Left renal pelvis (tissue), 4 donors: ENCODE measurements at regions not wholly inside any gene's neighbourhood (a gene's known extent, or its start where the extent isn't known, plus 50 kb on each side); places are given as distances from the start of the nearest gene placed in this dataset.

Experiments used
- DNase-seq, 4 donors: peaks; one replicate each; pipeline ENCODE4 v3.0.0-alpha.2; 2013; ENCODE audit warnings: low read depth in 4 of 4, low spot score in 3 of 4

DNA sequence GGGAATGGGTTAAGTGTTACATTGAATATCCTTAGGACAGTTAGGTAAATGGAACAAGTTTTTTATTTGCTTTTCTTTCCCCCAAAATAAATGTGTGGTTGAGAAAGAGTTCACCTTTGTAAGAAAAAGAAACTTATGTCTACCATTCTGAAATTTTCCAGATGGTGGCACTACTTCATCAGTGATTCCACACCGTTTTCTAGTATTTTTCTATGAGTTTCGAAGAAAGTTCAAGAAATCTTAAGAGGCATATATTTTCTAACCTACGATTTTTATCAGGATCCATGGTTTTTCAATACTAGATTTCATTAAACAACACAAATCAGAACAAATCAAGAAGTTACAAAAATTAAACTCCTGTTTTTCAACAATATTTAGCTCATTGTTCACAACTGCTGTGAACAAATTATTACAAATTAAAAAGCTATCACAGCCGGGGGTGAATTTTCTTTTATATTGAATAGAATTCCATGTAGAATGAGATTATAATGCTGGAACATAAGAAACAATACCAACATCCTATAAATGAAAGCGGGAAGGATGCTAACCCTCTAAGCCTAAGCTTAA is 163.1 kb upstream of the NPVF start:
- DNase-seq = no peak

DNA sequence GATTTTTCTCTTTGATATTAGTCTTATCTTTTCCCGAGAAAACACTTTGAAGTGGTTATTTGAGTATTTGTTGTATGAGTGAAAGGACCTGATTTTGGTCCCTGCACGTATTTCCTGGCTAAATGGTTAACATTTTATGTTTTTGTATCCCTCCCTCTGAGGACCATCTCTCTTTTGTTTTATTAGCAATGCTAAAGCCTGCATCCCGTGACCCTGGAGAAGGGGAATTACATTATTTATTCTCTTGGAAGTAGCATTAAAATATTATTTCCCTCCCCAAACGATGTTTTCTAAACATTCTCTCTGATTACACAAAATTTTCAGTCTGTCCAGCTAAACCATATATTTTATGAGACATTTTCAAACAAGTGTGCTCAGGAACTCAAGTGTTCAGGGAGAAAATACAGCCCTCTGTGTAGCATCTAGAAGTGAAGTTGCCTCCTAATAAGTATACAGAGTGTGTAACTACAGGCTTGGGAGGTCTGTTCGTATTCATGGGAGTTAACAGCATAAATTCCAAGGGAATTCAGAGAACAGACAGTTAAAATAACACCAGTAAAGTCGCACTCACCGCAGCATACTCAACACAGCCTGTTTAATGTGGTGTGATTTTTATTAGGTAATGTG is 163.8 kb upstream of the NPVF start:
- DNase-seq = no peak

DNA sequence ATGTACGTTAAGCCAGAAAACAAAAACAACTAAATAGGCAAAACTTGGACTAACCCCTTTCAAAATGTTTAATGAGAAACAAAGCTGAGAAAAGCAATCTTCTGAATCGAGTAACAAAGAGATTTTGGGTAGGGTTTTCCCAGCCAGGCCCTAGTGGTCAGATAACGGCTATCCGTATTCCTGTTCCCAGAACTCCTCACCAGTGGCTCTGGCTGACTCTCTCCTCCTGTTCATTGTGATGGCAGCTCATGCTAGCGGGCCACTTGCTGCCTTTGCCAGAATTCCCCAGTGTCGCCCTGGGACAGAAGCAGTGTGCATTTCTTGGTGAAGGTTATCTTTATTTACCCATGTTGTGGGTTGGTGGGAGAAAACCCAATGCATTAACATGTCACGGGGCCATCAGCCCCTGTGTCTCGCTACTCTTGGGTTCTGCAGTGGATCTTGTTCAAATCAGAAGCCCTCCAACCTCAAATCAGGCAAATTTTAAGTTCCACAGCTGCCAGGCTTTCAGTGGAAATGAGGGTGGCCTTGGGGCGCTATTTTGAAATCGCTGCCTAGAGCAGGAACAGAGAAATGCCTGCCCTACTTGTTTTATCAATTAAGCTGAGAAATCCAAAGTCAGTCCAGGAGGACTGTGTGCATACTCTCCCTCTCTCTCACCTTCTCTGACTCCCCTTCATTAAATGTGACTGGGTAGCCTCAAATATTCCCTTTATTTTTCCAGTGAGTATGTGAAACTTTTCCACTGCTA is 164.5 kb upstream of the NPVF start:
- DNase-seq = no peak

DNA sequence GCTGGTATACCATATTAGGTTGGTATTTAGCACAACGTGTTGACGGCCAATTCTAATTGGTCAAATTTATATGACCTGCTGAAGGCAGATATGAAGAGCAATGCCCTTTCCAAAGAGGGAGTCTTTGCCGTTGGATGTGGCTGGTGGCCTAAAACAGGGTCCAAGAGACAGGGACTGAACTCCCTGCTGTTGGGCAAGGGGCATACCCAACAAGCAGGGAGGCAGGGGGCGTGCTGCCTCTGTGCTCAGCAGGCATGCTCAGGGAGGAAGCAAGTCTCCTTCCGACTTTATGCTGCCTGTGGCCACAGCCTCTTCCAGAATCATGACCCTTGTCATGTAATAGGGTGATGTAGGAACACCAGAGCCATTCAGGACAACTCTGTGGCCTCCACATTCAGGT is 167.7 kb upstream of the NPVF start:
- no peak for DNase-seq

DNA sequence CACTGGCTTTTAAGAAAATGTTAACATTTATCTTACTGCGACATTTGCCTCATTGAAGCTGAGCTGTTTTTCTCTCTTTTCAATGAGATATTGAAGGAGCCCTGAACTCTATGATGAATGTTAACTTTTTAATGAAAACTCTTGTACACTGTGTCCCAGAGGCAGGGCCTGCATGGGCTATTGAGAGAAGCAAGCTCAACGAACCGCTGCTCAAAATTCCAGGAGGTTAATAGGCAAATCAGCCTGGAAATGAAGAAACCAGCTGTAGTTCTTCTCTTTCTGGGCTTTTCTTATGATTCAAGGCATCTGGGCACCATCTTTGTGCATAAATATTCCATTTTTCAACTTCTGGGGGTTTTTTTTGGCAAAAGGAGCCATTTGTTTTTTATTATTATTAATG is 168.4 kb upstream of the NPVF start:
- no peak for DNase-seq

DNA sequence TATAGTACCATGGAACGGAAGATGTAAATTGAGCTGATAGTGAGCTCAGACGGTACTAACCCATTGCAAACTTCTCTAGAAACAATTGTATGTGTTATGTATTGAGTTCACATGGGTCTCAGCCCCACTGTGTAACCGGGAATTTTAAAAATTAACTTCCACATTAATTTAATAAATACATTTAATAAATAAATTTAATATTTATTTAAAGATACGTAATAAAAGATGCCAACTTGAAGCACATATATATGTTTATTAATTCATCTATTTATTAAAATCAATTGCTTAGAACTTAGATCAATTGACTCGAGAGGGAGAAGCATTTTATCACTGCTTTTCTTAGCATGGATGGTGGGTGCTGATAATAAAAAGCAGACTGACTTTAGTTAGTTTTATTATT is 170.1 kb upstream of the NPVF start:
- DNase-seq = no peak

DNA sequence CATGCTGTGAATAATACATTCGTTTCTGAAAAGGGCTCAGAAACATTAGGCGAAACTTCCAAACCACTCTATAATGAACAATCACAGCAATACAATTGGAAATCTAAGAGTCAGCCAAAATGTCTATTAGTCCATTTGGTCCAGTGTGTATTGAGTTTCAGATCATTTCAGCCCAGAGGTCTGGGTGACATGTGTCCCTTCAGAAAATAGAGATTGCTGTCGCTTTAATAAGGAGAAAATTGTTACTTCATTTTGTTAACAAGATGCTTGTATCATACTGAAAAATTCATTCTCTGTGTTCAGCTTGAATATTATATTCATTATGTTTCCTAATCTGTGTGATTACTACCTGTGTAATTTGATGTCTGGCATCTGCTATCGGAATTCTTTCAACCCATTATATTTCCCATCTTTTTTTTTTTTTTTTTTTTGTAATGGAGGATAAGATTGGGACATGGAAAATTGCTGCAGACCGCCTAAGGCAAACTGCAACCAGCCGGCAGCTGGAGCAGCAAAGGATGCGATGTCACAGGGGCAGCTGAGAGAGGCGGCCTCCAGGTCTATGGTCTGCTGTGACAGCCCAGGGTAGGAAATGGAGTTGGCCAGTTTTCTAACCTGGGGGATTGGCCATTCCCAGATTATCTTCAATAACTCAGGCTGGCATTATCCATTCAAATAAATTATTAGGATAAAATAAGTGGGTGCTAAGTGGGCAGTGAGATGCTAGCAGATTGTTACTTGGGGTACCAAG is 170.9 kb upstream of the NPVF start:
- no peak for DNase-seq

DNA sequence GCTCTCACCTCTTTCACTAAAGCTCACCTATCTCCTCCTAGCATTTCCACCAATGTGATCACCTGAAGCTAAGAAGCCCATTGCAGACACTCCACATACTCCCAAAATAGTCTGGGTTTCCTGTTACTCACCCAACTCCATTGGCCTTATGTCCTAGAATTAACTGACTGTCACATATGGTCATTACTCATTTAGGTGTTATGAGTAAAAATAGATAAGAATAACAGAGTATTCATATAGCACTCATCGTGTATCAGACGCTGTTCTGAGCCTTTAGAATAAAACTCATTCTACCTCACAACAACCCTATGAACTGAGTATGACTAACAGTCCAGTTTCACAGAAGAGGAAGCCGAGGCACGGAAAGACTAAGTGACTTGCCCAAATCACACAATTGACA is 174.2 kb upstream of the NPVF start:
- DNase-seq = no peak

DNA sequence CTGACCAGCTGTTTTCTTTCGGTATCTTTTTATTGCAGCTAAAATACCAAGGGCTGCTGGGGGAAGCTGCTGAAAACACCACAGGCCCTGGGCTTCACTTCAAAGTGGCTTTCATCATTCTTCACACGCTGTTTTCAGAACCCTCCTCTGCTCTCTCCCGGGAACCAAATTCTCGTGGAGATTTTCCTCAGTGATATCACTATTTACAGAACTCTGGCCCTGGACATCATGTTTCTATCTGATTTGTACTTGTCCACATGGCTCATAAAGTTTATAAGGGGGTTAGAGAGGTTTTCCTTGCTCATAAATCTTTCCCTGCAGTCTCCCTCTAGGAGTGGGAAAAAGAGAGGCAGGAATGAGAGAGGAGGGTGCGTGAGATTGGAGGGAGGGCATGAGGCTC is 177.4 kb upstream of the NPVF start:
- DNase-seq = peak; percentile 73 to 91 (median 74)

DNA sequence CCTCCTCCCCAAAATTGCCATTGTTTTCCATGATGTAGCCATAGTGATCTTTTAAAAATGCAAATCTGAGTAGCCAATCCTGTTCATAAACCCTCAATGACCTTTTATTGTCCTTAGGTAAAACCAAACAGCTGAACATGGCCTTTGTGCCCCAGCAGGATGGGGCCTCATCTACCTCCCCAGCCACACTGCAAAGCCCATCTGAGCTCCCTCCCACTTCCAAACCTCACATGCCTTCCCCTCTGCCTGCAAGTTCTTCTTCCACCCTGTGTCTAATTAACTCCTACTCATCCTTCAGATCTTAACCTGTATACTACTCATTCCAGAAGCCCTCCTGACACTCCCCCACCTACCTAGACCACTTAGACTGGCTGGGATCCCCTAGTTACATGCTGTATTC is 178.8 kb upstream of the NPVF start:
- no peak for DNase-seq

DNA sequence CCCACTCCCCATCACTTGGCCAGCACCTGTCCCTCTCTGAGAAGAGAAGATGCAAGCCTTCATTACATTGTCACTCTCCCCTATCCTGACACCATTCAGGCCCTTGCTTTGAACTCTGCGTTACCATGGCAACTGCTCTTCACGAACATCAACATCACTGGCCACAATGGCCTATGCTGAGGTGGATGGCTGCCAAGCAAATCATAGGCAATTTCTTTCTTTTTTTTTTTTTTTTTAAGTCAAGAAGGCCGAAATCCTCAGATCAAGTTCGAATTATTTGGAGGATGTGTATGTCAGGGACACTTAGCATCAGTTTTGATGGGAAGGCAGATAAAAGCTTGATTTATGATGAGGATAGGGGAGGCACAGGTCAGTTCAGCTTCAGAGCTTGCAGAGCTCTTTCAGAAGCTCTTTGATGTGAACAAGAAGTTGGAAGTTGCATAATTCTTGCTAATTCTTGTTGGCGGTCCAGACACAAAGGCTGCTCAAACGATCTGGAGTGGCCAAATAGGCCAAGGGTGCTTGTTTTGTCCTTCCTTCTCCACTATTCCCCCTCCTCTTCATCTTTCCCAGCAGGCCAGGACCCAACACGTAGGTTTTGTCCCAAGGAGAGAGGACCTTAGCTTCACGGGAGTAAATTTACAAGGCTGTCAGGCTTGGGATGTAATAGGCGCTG is 179.9 kb upstream of the NPVF start:
- DNase-seq = peak in 3 of 4 donors; percentile 59 to 73 (median 71)

DNA sequence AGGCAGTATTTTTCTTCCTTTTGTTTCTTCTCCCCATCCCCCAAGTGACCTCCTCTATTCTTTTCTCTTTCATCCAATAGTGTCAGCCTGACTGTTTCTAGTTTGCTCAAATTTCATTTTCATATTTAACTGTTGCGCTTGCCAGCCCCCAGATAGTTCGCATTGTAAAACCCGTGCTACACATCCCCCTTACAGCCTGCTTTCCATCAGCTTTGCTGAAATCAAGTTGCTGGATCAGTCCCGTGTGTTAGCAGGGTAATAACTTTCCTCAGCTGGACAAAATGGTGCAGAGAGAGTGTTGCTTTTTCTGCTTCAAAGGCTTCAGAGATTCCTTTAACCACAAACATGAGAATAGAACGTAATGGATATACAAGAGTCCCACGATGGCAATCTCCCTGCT is 180.6 kb upstream of the NPVF start:
- DNase-seq = peak in 2 of 4 donors; percentile 40 to 56

DNA sequence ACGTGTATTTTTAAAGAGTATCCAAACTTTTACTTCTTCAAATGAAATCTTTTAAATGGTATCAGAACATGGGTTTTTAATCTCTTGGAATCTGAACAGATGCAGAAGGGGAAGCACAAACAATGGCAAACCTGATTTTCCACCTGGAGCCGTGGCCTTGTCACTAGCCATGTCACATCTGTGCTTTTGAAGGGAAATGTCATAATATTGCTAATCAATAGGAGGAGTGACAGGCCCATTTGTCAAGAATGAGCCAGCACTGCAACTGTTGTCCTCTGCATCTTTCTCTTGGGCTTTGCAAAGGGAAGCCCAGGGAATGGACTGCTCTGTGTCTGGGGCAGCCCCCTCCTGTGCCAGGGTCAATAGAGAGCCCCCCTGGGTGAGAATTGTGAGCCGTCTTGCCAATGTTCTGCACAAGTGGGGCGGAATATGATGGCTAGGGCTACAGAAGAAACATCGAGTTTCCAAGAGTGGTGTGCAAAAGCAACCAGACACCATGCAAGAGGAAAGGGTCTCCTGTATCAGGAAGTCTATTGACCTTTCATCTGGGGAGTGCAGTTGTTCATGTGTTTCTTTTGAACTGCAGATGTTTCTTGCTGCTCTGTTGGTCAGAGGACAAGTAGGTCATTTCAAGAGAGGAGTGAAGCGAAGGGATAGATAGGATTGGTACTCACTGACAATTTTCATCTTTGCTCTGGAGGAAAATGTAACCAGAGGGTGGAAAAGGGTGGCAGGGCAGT is 181.8 kb upstream of the NPVF start:
- no peak for DNase-seq

DNA sequence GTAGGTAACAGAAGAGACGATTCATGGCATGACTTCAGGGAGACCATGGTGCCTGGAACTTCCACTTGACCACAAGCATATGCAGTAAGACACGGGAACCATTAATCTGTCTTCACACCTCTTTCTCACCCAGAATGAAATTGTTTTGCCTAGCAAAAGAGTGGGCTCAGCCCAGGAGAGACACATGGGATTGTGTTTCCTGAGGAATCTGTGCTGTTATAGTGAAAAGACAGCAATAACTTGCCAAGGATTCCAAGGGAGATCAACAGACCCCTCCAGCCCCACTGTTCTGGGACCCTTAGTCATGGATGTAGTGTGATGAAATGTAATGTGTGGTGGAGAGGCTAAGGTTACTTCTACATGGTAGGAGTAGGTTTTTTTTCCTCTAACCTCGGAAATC is 192.5 kb upstream of the NPVF start:
- no peak for DNase-seq

DNA sequence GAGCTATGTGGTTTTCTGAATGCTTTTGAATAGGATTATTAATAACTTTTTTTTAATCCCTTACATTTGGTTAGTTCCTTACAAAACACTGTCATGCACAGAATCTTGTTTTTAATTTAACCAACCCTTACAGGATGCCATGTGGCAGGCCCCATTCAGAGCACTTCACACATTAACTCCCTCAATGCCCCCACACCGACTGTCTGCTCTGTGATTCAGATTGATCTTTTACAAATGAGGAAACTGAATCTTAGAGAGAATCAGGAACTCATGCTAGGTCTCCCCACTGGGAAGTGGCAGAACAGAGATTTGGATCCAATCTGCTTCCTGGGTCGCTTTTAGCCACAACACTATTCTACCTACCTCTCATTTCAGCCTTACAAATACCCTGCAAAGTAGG is 195.8 kb upstream of the NPVF start:
- DNase-seq = no peak

DNA sequence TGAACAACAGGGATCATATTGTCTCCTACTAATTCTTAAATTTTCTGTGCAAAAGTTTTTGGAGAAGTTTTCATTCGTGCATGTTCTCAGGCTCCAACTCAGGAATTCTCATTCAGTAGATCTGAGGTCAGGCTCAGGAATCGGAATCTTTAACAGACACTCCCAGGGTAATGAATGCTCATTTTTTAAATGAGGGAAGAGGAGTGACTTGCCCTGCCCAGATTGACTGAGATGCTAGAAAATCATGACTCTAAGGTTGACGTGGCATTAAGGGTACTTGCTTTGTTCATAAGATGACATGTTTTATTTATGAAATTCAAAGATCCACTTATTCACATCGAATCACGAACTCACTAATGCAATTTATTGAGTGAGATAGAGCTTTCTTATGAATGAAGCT is 196.6 kb upstream of the NPVF start:
- no peak for DNase-seq

DNA sequence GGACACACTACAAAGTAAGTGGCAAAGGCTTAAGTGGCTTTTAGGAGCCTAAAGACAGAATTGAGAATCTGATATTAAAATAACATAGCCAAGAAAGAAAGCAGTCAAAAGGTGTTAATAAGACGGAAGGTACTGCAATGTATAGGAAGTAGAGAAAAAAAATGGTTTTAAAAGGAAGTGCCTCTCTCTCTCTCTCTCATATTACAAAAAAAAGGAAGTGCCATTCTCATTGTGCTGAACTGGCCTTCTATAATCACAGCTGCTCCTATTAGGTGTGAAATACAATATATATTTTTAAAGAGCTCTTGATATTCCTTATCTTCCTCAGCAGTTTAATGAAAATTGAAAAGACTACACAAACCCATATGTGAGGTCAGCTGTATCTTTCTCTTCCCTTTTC is 199.4 kb upstream of the NPVF start:
- no peak for DNase-seq

DNA sequence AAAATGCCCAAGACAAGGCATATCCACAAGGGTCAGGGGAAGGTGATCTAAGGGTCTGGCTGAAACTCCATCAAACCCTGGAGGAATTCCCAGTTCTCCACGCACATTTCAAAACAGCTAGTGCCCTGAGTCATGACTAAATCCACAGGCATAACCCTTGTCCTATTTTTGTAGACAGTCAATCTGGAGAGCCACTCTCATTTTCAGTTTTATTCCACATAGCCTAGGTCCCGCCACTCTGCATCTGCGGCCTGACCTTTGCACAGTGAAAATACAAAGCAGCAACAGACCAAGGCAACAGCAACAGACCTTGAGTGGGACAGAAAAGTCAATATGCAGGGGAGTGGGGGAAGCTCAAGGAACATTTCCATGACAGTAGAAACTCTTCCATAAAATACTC is 201.4 kb upstream of the NPVF start:
- DNase-seq = no peak

DNA sequence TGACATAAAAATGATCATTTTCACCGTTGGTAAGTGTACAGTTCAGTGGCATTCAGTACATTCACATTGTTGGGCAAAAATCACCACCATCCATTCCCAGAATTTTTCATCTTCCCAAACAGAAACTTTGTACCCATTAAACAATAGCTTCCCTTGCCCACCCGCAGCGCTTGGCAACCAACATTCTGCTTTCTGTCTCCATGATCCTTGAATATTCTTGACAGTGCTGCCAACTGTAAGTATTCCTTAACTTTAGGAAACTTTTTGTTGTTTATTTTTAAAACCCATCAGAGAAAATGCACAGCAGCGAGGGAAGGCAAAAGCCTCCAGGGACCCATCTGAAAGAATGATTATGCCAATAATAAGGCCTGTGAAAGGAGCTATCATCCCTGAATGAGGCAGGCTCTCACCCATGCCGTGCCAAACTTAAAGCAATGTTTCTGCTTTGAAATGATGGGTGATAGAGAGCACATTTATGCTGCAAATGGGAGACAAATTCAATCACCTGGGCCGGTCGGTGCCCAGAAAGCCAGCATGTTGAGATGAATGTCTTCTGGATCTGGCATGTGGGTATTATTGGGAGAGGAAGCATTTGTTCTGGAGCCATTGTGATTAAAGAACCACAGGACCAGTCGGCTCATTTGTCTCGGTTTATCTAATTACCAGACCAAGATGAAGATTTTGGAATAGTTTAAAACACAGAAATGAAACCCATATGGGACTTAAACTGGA is 202.1 kb upstream of the NPVF start:
- no peak for DNase-seq

DNA sequence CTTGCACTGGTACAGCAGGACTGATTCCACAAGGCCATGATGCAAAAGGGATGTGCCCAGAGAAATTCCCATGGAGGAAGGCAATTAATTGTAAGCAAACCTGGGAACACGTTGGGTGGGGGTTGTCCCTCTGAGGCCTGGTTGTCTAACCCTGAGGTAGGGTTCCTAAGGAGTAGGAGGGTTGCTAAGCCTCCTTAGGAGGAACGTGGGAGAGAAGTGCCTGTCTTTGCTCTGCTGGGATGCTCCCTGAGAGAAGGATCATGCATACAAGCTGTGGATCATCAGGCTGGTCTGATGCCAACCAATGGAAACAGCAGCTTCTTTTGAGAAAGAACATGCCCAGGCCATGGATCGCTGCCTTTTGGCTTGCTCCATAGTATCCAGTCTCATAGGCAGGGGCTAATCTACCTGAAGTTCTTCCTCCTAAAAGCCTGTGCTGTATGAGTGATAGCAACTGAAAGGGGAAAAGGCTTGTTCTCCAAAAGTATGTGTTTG is 203.7 kb upstream of the NPVF start:
- DNase-seq = no peak
